22Rv1 (cell line): ENCODE measurements at regions not wholly inside any gene's neighbourhood (a gene's known extent, or its start where the extent isn't known, plus 50 kb on each side); places are given as distances from the start of the nearest gene placed in this dataset.

Experiments used
- ZFX ChIP-seq: fragments of 450-650 bp; IDR thresholded peaks from 2 replicates; pipeline ENCODE4 v1.6.1; 2017; ENCODE audit warnings: antibody characterized with exemption, borderline replicate concordance
- TF ChIP-seq, protein P1 (sequence below): fragments of 450-650 bp; IDR thresholded peaks from 2 replicates; pipeline ENCODE4 v1.5.1; 2017; ENCODE audit warnings: mild to moderate bottlenecking

- TF ChIP-seq, protein P1, sequence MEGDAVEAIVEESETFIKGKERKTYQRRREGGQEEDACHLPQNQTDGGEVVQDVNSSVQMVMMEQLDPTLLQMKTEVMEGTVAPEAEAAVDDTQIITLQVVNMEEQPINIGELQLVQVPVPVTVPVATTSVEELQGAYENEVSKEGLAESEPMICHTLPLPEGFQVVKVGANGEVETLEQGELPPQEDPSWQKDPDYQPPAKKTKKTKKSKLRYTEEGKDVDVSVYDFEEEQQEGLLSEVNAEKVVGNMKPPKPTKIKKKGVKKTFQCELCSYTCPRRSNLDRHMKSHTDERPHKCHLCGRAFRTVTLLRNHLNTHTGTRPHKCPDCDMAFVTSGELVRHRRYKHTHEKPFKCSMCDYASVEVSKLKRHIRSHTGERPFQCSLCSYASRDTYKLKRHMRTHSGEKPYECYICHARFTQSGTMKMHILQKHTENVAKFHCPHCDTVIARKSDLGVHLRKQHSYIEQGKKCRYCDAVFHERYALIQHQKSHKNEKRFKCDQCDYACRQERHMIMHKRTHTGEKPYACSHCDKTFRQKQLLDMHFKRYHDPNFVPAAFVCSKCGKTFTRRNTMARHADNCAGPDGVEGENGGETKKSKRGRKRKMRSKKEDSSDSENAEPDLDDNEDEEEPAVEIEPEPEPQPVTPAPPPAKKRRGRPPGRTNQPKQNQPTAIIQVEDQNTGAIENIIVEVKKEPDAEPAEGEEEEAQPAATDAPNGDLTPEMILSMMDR: no peak
- TF ChIP-seq ZFX: no peak
These were observed 1049.8 kb downstream of the OLFM4 start for GRCh38 chr13:54078271-54078870.
